T47D (cell line): ENCODE measurements at regions not wholly inside any gene's neighbourhood (a gene's known extent, or its start where the extent isn't known, plus 50 kb on each side); places are given as distances from the start of the nearest gene placed in this dataset.

Experiments
- DNase-seq, 2 experiments: peaks; one replicate each; pipeline versions ENCODE4 v3.0.0 to v3.0.0-alpha.2; 2011 to 2012; ENCODE audit warnings: low read depth in 1 of 2, low spot score in 1 of 2
- JUND ChIP-seq: IDR thresholded peaks from 2 replicates; pipeline ENCODE4 v1.6.1; 2012; ENCODE audit warnings: low read depth
- in situ Hi-C: cut with HindIII; loops from 2 replicates; pipeline ENCODE4 v1.10.0; 2016; ENCODE audit warnings: low sequenced_read_pairs, low pct_unique_long_range_greater_than_20kb

DNA sequence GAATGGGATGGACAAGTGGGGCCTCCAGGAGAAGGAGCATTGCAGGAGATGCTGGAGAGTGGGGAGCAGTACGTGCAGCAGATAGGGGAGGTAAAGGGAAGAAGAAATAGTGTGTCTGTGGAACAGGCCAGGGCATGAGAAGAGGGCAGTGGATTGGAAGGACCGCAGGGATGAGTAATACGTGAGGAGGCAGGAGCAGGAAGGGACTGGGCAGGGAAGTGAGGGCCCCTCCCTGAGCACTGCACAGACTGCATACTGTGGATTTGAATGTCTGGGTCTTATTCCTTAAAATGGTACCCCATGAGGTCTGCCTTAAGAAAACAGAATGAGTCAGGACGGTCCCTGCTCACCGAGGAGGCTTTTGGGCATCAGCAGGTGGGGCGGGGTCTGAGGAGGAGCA, 210.0 kb upstream of the NDN start:
- DNase-seq, result no peak
- TF ChIP-seq JUND, result no peak
- in situ Hi-C loops, result no loop called here

DNA sequence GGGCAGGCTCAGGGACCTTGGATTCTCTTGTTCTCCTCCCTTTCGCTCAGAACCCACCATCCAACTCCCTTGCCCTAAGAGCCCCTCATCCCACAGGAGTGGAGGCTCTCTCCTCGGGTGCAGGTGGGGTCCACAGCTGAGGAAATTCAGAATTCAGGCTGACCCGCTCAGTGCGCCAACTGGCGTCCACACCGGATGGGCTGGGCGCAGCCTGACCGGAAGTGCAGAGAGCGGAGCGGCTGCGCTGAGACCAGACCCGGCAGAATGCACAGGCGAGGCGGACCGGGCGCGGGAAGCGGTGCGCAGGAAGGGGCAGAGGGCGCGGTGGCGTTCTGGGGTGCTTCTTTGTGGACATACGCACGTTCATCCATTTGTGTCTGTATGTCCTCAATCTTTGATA, 210.4 kb upstream of the NDN start:
- no peak for DNase-seq
- no peak for TF ChIP-seq JUND
- in situ Hi-C loops, result no loop called here

DNA sequence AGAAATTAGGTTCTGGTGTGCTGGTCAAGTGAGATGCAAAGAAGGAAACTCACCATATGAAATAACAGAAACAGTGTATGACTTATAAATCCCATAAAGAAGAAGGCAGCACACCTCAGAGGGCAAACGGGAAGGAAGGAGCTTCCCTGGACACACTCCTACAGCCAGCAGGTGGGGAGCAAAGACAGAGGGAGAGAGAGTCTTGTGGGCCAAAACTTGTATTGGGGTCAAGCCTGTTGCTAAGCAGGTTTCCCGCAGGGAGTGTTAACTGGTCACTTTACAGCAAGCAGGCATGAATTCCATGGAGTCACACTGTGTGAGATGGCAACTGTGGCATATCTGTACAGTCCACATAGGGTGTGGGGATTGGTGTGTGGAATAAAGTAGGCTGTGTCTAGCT, 222.9 kb upstream of the NDN start:
- no peak for TF ChIP-seq JUND
- no peak for DNase-seq
- in situ Hi-C loops, result no loop called here

DNA sequence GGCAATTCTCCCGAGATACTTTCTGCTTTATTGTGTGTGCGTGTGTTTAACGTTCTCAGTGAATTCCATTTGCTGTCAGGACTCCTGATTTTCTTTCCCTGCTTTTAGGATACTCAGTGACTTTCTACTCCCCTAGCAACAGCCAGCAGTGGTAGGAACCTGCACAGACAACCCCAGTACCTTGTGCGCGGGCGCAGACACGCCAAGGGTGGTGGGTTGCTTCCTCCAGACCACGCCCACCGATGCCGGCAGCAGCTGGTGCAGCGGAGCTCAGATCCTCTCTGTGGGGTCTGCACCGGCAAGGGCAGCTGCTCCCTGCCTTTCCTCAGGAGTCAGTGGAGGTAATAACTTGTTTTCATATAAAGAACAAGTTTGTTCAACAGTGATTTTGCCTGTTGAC, 225.1 kb upstream of the NDN start:
- peak in 1 of 2 experiments; percentile 13 for DNase-seq
- in situ Hi-C loops, result no loop called here
- TF ChIP-seq JUND, result no peak

DNA sequence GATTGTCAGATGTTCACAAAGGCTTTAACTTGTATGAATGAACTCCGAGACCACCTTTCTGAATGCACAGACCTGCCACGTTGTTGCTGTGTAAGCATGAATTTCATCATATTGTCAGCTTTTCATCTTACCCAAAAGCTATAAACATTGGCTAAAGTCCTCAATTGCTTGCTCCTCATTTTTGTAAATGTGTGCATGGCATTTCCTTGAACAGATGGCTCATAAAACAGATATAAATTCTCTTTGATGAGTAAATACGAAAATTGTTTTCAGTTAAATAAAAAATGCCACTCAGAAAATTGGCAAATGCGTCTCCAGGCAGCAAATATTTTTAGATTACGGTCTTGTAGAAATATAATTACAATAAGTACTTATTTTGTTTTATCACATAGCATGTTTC, 226.0 kb upstream of the NDN start:
- in situ Hi-C loops, result no loop called here
- TF ChIP-seq JUND, result no peak
- no peak for DNase-seq

DNA sequence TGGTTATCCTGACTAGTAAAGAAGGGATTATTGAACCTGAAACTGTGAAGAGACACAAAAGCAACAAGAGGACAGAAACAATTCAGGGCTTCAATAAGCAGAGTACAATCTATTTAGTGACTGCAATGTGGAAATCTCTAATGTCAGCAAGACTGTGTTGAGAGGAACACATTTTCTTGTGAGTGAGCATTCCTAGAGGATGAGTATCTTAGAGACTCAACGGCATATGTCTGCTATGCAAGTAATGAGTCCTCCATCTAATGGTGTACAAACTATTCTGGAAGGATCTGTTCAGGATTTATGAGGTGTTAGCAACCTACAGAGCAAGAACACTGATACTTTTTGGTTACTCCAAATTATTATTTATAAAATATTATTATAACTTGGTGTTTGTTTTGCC, 226.5 kb upstream of the NDN start:
- TF ChIP-seq JUND, result no peak
- DNase-seq, result no peak
- in situ Hi-C loops, result no loop called here

DNA sequence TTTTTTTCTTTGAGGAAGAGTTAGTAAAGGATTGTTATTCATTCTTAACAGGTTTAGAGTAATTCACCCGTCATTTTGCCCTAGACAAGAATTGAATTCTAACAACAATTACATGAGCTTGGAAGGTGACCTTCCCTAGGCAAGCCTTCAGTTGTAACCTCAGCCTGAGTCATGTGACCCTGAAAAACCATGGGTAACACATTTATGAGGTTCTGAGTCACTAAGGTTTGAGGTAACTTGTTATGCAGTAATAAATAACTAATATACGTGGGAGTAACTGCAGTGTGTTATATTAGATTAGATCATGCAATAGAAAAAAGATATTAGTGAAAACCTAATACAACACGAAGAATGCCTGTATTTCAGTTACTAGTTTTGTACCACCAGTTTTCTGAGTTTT, 237.6 kb upstream of the NDN start:
- in situ Hi-C loops, result no loop called here
- TF ChIP-seq JUND, result no peak
- DNase-seq, result no peak

DNA sequence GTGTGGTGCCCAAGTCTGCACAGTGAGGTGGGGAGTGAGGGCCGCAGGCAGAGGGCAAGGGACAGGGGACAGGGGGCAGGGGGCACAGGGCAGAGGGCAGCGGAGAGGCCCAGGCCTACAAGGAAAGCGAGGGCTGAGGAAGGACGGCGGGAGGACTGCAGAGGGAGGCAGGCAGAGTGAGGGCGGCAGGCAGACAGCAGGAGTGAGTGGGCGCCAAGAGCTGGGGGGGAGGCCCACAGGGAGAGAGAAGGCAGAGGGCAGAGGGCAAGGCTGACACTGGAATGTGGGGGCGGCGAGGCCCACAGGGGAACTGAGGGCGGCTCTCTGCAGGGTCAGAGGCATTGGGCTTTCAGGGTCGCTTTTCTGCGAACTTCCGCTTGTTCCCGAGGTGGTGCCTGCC, 267.8 kb upstream of the NDN start:
- DNase-seq, result no peak
- no peak for TF ChIP-seq JUND
- in situ Hi-C loops, result no loop called here

DNA sequence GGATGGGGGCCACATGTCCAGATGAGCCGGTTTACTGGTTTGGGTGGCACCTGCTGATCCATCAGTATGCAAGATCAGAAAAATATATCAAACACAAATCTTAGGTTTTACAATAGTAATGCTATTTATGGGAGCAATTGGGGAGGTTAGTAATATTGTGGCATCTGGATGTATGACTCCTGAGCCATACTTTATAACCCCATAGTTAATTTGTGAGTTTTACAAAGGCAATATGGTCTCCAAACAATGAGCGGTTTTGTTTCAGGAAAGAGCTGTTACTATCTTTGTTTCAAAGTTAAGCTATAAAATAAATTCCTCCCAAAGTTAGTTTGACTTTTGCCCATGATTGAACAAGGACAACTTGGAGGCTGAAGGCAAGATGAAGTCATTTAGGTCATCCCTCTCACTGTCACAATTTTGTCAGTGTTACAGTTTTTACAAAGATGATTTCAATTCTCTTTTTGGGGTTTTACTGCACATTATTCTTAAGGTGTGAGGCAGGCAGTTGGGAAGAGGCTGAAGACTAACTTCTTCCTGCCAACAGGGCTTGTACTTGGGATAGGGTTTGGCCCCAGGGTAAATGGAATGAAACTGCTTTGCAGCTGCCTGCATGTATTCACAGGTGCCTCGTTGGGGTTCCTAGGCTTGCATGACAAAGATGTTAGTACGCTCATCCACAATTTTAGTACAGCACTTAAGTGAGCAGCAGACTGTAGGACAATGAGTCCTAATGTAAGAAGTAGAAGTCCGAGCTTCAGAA, 296.6 kb upstream of the NDN start:
- in situ Hi-C loops, result no loop called here
- DNase-seq, result no peak
- TF ChIP-seq JUND, result no peak

DNA sequence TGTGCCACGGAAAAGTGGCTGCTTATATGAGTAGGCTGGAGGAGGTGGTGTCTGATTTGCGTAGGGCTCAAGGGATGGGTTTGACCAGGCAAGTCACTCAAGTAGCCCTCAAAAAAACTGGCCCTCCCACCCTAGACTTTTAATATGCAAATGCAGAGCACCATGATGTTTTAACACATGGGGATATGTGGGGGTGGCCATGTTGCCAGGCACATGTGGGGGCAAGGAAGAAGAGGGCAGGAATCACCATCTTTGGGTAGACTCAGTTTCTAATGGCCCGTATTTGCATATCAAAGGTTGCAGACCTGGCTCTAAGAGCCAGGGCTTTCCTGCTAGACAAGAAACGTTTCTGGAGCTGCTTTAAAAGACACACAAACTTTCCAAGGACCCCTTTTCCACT, 307.2 kb upstream of the NDN start:
- no peak for DNase-seq
- no peak for TF ChIP-seq JUND
- in situ Hi-C loops, result no loop called here

DNA sequence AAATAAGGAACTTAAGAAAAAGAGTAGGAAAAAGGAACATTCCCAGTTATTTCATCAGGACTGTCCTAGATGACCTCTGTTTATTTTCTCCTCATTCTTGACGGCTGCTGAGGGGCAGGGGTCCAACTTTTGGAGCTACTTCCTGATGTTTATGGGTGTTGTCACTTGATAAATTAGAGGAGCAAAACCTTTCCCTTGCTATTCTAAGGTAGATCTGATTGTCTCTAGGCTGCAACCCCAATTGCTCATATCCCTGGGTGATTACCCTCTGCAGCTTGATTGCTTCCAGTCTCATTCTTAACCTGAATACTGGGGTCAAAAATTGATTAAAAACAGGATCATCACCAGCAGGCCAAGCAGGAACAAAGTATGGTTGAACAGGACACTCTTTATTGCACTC, 311.0 kb upstream of the NDN start:
- DNase-seq, result no peak
- in situ Hi-C loops, result no loop called here
- TF ChIP-seq JUND, result no peak

DNA sequence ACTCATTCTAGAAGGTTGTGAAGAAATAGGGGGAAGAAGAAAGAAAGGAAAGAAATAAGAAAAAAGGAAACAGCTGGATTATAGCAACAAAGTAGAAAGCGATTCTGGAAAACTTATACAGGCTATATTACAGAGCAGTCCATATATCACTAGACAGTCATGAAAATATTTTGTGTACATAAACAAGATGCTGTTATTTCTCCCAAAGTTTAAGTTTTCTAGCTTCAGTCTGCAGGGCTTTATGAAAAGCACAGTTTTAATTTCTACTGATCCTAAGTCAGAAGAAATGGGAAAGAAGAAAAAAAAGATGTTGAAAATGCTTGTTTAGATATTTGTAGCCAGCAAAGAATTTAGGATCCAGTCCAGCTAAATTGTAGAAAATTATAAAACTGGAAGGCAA, 321.4 kb upstream of the NDN start:
- DNase-seq, result no peak
- no peak for TF ChIP-seq JUND
- in situ Hi-C loops, result no loop called here

DNA sequence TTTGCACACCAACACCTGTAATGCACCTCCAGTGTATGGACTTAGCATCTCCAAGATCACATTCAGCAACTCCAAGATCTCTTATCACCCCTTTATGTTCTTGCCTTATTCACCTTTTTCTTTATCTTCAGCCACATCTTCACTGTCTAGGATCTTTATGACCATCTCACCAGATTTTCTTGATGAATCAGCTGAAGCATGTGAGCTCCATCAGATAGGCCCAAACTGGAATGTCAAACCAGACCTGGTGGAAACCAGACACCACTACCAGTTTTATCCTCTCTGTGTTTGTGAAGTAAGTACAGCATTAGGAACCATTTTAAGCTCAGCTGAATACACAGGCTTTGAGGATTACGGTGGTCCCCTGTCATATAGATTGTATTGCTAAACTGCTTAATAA, 330.4 kb upstream of the NDN start:
- peak in 1 of 2 experiments; percentile 27 for DNase-seq
- TF ChIP-seq JUND, result no peak
- in situ Hi-C loops, result no loop called here

DNA sequence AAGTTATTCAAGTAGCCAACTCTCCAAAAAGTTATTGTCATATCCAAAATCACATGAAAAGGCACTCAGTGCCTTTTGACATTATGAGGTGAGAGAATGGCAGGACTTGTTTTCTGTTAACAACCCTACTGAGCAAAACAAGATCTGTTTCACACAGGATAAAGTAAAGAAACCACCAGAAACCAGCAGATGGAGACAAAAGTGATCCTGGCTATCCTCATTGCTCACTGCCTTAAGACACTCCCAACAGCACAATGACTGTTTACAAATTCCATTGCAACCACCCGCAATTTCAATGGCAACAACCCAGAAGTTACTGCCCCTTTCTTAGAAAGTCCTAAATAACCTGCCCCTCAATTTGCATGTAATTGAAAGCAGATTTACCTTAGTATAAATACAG, 352.6 kb upstream of the NDN start:
- TF ChIP-seq JUND, result no peak
- in situ Hi-C loops, result no loop called here
- DNase-seq, result peak; percentile 15 to 64
